Lung (tissue), 11 donors: ENCODE measurements at regions not wholly inside any gene's neighbourhood (a gene's known extent, or its start where the extent isn't known, plus 50 kb on each side); places are given as distances from the start of the nearest gene placed in this dataset.
A peak's percentile ranks its signal among the peaks of the same experiment; 100 is the strongest.

Source experiments
- ATAC-seq: fragments of 200-7000 bp; cut with Tn5 transposase; one replicate; pipeline ENCODE4 v1.9.1; 2020; ENCODE audit warnings: moderate number of reproducible peaks; ENCODE audit not compliant: insufficient read depth, low FRiP score
- DNase-seq, 3 donors: peaks; one replicate each; pipeline ENCODE4 v3.0.0-alpha.2; 2013 to 2017
- H3K27ac ChIP-seq, 2 donors: one replicate each; pipeline ENCODE4 v1.5.1; 2013; ENCODE audit warnings: mild to moderate bottlenecking in 2 of 2, moderate library complexity in 2 of 2, control low read depth in 1 of 2, inconsistent platforms in 1 of 2, low read depth in 1 of 2, low read length in 1 of 2
- H3K27me3 ChIP-seq, 3 donors: one replicate each; pipeline ENCODE4 v1.5.1; 2013; ENCODE audit warnings: low read length in 2 of 3; ENCODE audit not compliant: control insufficient read depth in 3 of 3, insufficient read depth in 3 of 3
- H3K36me3 ChIP-seq, 4 donors: one replicate each; pipeline ENCODE4 v1.5.1; 2013; ENCODE audit warnings: low read length in 4 of 4, mild to moderate bottlenecking in 1 of 4, moderate library complexity in 1 of 4; ENCODE audit not compliant: control insufficient read depth in 4 of 4, insufficient read depth in 4 of 4
- H3K4me1 ChIP-seq, 5 donors: one replicate each; pipeline ENCODE4 v1.5.1; 2013; ENCODE audit warnings: low read length in 5 of 5, mild to moderate bottlenecking in 2 of 5, moderate library complexity in 1 of 5; ENCODE audit not compliant: control insufficient read depth in 5 of 5, insufficient read depth in 5 of 5
- H3K4me3 ChIP-seq: one replicate; pipeline ENCODE4 v1.5.1; 2013; ENCODE audit warnings: mild to moderate bottlenecking, control low read depth, moderate library complexity
- H3K9ac ChIP-seq, 2 donors: one replicate each; pipeline ENCODE4 v1.5.1; 2013; ENCODE audit warnings: low read length in 2 of 2, control low read depth in 1 of 2; ENCODE audit not compliant: insufficient read depth in 1 of 2
- H3K9me3 ChIP-seq, 4 donors: one replicate each; pipeline ENCODE4 v1.5.1; 2013; ENCODE audit warnings: low read length in 3 of 4, mild to moderate bottlenecking in 1 of 4, moderate library complexity in 1 of 4; ENCODE audit not compliant: control insufficient read depth in 4 of 4, insufficient read depth in 3 of 4
- WGBS, 2 donors: extraction: QIAGEN DNeasy Blood & Tissue Kit; methylation state at CpG; one replicate each; pipeline ENCODE4 v1.1.7; 2013; 5-methylcytosine and 5-hydroxymethylcytosine counted together
- TF ChIP-seq, protein P1 (sequence below): IDR thresholded peaks from 2 replicates; pipeline ENCODE4 v1.5.1; 2012; ENCODE audit warnings: mild to moderate bottlenecking; ENCODE audit errors: control extremely low read depth, extremely low read depth
- donor health status: control.
- donor health status: control.
- donor health status: Bipolar disorder and iron deficiency.
- donor health status: healthy.
- donor health status: DM: yes; HTN: yes; CAD: no.

DNA sequence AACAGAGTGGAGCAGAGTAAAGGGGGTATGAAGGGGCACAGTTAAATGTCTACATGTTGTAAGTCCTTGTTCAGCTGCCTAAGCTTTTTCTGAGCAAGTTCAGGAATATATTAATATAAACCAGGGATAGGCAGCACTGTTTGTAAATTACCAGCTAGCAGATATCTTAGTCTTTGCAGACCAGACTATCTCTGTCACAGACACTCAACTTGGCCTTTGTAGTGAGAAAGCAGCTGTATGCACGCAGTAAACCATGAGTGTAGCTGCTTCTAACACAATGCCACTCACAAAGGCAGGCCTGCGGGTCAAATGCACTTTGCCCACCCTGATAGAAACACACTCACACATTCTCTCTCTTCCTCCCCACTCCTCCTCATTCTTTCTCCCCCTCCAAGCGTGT is 1016.9 kb downstream of the UQCRFS1 start:
- Histone ChIP-seq H3K4me1 (peaks cover 0 to 28% (median 6%) of the 10 kb centered on the region in 5 donors), H3K4me3 (no peak overlapping the region), H3K27ac (no peak overlapping the region), H3K9me3 (peaks cover 0 to 9% (median 0%) of the 10 kb centered on the region in 4 donors), H3K9ac (peak overlapping the region in 1 of 2 donors; percentile 20), H3K27me3 (no peaks in the 10 kb centered on the region), H3K36me3 (no peaks in the 10 kb centered on the region)
- WGBS, 2 donors: 33 to 54% methylated on average over 3 of the region's 3 CpGs
- DNase-seq: peak; percentile 83 to 99 (median 97)
- ATAC-seq: no peak
- TF ChIP-seq, protein P1, sequence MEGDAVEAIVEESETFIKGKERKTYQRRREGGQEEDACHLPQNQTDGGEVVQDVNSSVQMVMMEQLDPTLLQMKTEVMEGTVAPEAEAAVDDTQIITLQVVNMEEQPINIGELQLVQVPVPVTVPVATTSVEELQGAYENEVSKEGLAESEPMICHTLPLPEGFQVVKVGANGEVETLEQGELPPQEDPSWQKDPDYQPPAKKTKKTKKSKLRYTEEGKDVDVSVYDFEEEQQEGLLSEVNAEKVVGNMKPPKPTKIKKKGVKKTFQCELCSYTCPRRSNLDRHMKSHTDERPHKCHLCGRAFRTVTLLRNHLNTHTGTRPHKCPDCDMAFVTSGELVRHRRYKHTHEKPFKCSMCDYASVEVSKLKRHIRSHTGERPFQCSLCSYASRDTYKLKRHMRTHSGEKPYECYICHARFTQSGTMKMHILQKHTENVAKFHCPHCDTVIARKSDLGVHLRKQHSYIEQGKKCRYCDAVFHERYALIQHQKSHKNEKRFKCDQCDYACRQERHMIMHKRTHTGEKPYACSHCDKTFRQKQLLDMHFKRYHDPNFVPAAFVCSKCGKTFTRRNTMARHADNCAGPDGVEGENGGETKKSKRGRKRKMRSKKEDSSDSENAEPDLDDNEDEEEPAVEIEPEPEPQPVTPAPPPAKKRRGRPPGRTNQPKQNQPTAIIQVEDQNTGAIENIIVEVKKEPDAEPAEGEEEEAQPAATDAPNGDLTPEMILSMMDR: no peak

DNA sequence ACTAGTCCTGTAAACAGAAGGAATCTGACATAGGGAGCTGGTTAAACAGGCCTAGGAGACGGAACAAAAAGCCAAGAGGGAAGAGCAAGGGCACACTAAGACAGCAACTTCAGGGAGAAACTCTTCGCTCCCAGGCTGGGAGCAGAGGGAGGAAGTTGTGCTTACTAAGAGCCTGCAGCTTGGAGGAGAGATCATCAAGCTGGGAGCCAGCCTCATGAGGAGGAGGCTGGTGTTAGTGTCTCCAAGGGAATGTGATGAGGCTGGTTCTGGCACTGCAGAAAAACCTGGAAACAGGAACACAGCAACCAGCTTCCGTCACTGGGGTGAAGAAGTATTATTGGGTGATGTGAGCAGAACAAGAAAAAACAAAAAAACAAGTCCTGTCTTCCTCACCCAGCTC is 1027.3 kb downstream of the UQCRFS1 start:
- TF ChIP-seq, protein P1: no peak
- H3K9ac ChIP-seq: no peak overlapping the region
- H3K36me3 ChIP-seq: no peaks in the 10 kb centered on the region
- H3K27ac ChIP-seq: no peak overlapping the region
- H3K9me3 ChIP-seq: peaks cover 0 to 7% (median 0%) of the 10 kb centered on the region in 4 donors
- no peak for ATAC-seq
- 62 to 79% methylated on average over 3 of the region's 3 CpGs for WGBS, 2 donors
- H3K4me1 ChIP-seq: no peaks in the 10 kb centered on the region
- no peak overlapping the region for H3K4me3 ChIP-seq
- no peaks in the 10 kb centered on the region for H3K27me3 ChIP-seq
- DNase-seq: no peak

DNA sequence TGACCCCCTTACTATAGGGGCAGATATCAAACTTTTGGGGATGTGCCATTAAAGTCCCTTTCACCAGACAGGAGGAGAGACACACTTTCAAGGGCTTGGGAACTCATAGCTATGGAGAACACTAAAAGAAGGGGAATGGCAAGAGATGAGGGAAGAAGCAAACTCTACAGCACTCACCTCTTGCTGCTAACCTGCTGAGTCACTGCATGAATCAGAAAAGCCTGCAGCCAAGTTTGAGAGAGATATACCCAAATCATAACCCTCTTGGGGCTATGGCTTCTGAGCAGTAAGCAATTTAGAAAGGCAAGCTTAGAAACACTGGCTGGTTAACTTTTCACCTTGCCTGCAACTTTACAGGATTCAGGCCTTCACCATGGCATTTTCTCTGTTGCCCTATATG is 1028.0 kb downstream of the UQCRFS1 start:
- Histone ChIP-seq H3K27me3 (no peaks in the 10 kb centered on the region), H3K36me3 (no peaks in the 10 kb centered on the region), H3K27ac (no peak overlapping the region), H3K4me3 (no peak overlapping the region), H3K9ac (no peak overlapping the region), H3K4me1 (no peaks in the 10 kb centered on the region), H3K9me3 (peaks cover 0 to 7% (median 0%) of the 10 kb centered on the region in 4 donors)
- no peak for DNase-seq
- TF ChIP-seq, protein P1: no peak
- ATAC-seq: no peak

DNA sequence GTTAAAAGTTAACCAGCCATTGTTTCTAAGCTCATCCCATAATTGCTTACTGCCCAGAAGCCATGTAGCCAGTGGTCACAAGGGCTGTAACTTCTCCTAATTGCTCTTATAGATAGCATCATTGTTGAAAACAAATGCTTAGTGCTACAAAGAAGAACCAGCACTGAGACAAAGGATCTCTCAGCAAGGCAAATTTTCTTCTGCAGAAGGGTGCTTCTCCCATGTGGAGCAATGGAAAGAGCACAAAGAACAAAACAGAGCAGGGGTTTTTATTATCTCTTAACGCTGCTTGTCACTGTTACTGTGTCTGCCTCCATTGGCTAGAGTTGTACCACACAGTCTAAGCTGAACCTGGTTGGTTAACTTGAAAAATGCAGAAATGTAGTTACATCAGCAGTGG is 1036.8 kb downstream of the UQCRFS1 start:
- TF ChIP-seq, protein P1: no peak
- WGBS, 2 donors: 0 to 86% methylated on average over 1 of the region's 1 CpG
- H3K27me3 ChIP-seq: no peaks in the 10 kb centered on the region
- no peaks in the 10 kb centered on the region for H3K36me3 ChIP-seq
- no peak overlapping the region for H3K27ac ChIP-seq
- H3K9ac ChIP-seq: no peak overlapping the region
- H3K4me1 ChIP-seq: no peaks in the 10 kb centered on the region
- DNase-seq (no peak), ATAC-seq (no peak)
- H3K9me3 ChIP-seq: peaks cover 0 to 20% (median 6%) of the 10 kb centered on the region in 4 donors
- H3K4me3 ChIP-seq: no peak overlapping the region
